HEK293T (cell line): ENCODE measurements at regions not wholly inside any gene's neighbourhood (a gene's known extent, or its start where the extent isn't known, plus 50 kb on each side); places are given as distances from the start of the nearest gene placed in this dataset.

ENCODE experiments used
- CTCF ChIA-PET: fragments of 350-600 bp; formaldehyde crosslinking; extraction: SDS; loops from one replicate; lab custom pipeline; 2021; ENCODE audit warnings: antibody characterized with exemption, inconsistent platforms; lab: Yijun Ruan, JAX
- POLR2A ChIA-PET: fragments of 350-600 bp; formaldehyde crosslinking; extraction: SDS; loops from one replicate; lab custom pipeline; 2020; ENCODE audit warnings: antibody characterized with exemption, inconsistent platforms; lab: Yijun Ruan, JAX
- DNase-seq: peaks from one replicate; pipeline ENCODE4 v3.0.0; 2012; ENCODE audit warnings: mixed read lengths; ENCODE audit errors: extremely low spot score
- ARNT ChIP-seq: fragments of 450-650 bp; IDR thresholded peaks from 2 replicates; pipeline ENCODE4 v1.6.1; 2017; ENCODE audit warnings: mild to moderate bottlenecking
- BHLHE40 ChIP-seq: fragments of 450-650 bp; IDR thresholded peaks from 2 replicates; pipeline ENCODE4 v1.6.1; 2016; ENCODE audit warnings: mild to moderate bottlenecking, moderate library complexity, borderline replicate concordance
- CTBP1 ChIP-seq: fragments of 450-650 bp; IDR thresholded peaks from 2 replicates; pipeline ENCODE4 v1.6.1; 2016; ENCODE audit warnings: borderline replicate concordance
- ELF4 ChIP-seq: fragments of 450-650 bp; IDR thresholded peaks from 2 replicates; pipeline ENCODE4 v1.6.1; 2017; ENCODE audit warnings: antibody characterized with exemption
- FOXA1 ChIP-seq: fragments of 450-650 bp; IDR thresholded peaks from 2 replicates; pipeline ENCODE4 v1.6.1; 2016; ENCODE audit warnings: mild to moderate bottlenecking
- FOXK2 ChIP-seq: fragments of 450-650 bp; IDR thresholded peaks from 2 replicates; pipeline ENCODE4 v1.6.1; 2016; ENCODE audit warnings: mild to moderate bottlenecking
- FOXM1 ChIP-seq: fragments of 450-650 bp; IDR thresholded peaks from 2 replicates; pipeline ENCODE4 v1.6.1; 2017; ENCODE audit warnings: mild to moderate bottlenecking, borderline replicate concordance
- HDGF ChIP-seq: fragments of 450-650 bp; IDR thresholded peaks from 2 replicates; pipeline ENCODE4 v1.6.1; 2017; ENCODE audit warnings: antibody characterized with exemption, borderline replicate concordance
- L3MBTL2 ChIP-seq: fragments of 450-650 bp; conservative IDR thresholded peaks from 2 replicates; pipeline ENCODE4 v1.6.1; 2016; ENCODE audit warnings: mild to moderate bottlenecking
- LEF1 ChIP-seq: fragments of 450-650 bp; IDR thresholded peaks from 2 replicates; pipeline ENCODE4 v1.6.1; 2017; ENCODE audit warnings: mild to moderate bottlenecking, borderline replicate concordance
- NFRKB ChIP-seq: fragments of 450-650 bp; IDR thresholded peaks from 2 replicates; pipeline ENCODE4 v1.6.1; 2016; ENCODE audit warnings: mild to moderate bottlenecking, moderate library complexity
- PKNOX1 ChIP-seq: fragments of 450-650 bp; IDR thresholded peaks from 2 replicates; pipeline ENCODE4 v1.6.1; 2016
- SP1 ChIP-seq: fragments of 450-650 bp; IDR thresholded peaks from 2 replicates; pipeline ENCODE4 v1.6.1; 2017
- SUZ12 ChIP-seq: fragments of 450-650 bp; IDR thresholded peaks from 2 replicates; pipeline ENCODE4 v1.6.1; 2016; ENCODE audit warnings: mild to moderate bottlenecking
- TARDBP ChIP-seq: fragments of 450-650 bp; IDR thresholded peaks from 2 replicates; pipeline ENCODE4 v1.6.1; 2016
- ZNF384 ChIP-seq: fragments of 450-650 bp; IDR thresholded peaks from 2 replicates; pipeline ENCODE4 v1.6.1; 2016

DNA sequence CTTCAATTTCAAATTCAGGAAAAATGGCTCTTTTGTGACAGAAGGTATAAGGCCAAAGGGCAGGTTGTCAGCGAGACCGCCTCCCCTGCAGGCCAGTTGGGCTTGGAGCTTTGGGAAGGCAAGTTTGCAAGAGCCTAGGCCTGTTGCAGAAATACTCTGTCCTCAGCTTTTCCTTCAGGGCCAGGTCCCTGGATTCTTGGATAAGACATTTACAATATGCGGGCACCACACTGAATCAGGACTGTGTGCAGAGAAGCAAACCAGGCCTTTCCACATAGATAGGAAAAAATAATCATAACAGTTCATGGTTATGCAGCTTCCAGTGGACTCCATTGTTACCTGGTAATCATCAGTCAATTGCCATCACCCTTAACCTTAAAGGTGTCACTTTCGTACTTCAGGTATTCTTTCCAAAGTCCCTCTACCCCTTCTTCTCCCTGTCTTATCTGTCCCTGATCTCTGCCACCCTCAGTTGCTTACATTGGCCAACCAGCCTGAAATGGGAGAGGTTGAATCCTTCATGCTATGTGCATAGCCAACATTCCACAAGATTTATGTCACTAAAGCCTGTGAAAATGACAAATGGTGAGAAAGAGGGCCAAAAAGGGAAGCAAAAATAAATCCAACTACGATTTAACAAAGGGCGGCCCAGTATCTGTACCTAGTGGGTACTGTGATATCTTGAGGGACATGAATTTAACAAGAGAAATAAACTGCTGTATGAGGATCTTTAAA is 304.5 kb upstream of the NFE2L3 start:
- no peak for DNase-seq
- POLR2A ChIA-PET, result interaction anchor here (1.1 kb wide), 1 partner anchor 12 kb away, joined by 4 read pairs; no protein-coding TSS in a partner anchor
- CTCF ChIA-PET, result interaction anchor here (0.8 to 2.2 kb wide), 6 partner anchors 9 to 148 kb away, joined by 3 to 10 read pairs (median 4); no protein-coding TSS in a partner anchor
- peak; percentile 48 for TF ChIP-seq PKNOX1
- TF ChIP-seq TARDBP, result no peak

DNA sequence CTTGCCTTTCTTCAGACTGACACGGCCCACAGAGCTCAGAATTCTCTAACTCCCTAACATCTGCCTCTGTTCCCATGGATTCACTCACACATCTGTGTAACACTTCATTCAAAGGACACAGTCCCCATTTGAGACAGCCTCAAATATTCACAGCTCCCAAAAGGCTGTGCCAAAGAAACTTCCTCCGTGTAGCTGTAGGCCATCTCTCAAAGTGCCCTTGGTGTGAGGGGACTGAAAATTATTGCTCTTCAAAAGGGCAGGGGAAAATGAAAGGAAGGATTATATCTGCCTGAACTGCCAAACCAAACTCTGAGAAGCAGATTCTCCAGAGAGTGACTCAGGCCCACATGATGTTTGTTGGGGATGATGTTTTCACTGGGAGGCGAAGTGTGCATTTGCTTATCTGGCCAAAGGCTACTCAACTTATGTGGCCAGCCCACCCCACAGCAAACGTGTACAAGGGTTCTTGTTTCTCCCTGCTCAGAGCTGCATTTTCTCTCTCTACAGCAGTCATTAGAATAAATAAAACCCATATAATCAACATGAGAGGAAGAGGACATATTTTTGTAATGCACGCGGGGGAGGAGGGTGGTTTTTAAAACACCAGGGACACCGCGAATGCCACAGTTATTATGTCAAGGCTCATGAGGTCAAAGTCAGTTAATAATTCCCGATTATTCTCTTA is 302.4 kb upstream of the NFE2L3 start:
- TF ChIP-seq HDGF (no peak), TARDBP (no peak), ARNT (no peak), LEF1 (no peak), SUZ12 (no peak), L3MBTL2 (no peak), BHLHE40 (no peak), FOXA1 (no peak), SP1 (no peak), CTBP1 (no peak), PKNOX1 (no peak), ZNF384 (no peak), FOXM1 (no peak), FOXK2 (no peak), ELF4 (no peak), NFRKB (no peak)
- ChIA-PET CTCF (interaction anchor here (0.6 to 2.2 kb wide), 5 partner anchors 11 to 458 kb away, joined by 3 to 10 read pairs (median 3); no protein-coding TSS in a partner anchor), POLR2A (interaction anchor here (1.9 kb wide), 1 partner anchor 122 kb away, joined by 6 read pairs; no protein-coding TSS in a partner anchor)

DNA sequence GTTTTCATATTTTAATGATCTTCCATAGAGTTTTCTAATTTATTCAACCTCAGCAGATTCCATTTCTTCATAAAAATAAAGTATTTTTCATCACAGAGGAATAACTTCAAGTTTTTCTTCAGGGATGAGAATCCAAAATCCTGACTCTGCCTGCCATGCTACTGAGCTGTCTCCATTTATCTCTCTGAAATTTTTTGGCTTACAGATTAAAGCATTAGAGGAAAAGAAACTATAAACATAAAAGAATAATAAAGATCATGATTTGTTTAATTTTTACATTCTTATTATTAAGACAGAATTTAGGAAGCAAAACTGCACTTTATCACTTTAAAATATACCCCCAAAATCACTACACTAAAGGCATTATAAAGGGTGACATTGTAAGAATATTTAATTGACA is 301.8 kb upstream of the NFE2L3 start:
- POLR2A ChIA-PET, result no interaction called here

More for the DNA sequence above, 302.4 kb upstream of the NFE2L3 start:
- DNase-seq, result no peak

GRCh38 chr7:25850735-25851134 is 301.3 kb upstream of the NFE2L3 start:
- DNase-seq, result no peak
- TF ChIP-seq SUZ12, result no peak
- TF ChIP-seq ELF4, result no peak
- TF ChIP-seq LEF1, result no peak
- TF ChIP-seq TARDBP, result no peak
- no peak for TF ChIP-seq L3MBTL2
- no peak for TF ChIP-seq ARNT
- TF ChIP-seq FOXK2, result no peak
- TF ChIP-seq HDGF, result no peak
- no peak for TF ChIP-seq BHLHE40
- no peak for TF ChIP-seq CTBP1
- POLR2A ChIA-PET, result interaction anchor here (1.3 to 2.0 kb wide), 2 partner anchors 132 to 271 kb away, joined by 3 to 7 read pairs; no protein-coding TSS in a partner anchor
- CTCF ChIA-PET, result interaction anchor here (0.6 to 1.8 kb wide), 10 partner anchors 7 to 634 kb away, joined by 3 to 5 read pairs (median 3); no protein-coding TSS in a partner anchor

More for the DNA sequence above, 301.8 kb upstream of the NFE2L3 start:
- CTCF ChIA-PET, result interaction anchor here (1.8 kb wide), 1 partner anchor 225 kb away, joined by 3 read pairs; no protein-coding TSS in a partner anchor
- no peak for TF ChIP-seq TARDBP
- no peak for TF ChIP-seq ELF4
- no peak for TF ChIP-seq ARNT
- no peak for TF ChIP-seq SP1
- TF ChIP-seq CTBP1, result no peak
- no peak for TF ChIP-seq ZNF384
- no peak for TF ChIP-seq NFRKB
- no peak for TF ChIP-seq FOXM1
- no peak for TF ChIP-seq FOXA1
- DNase-seq, result no peak

GRCh38 chr7:25851332-25852210 is 300.4 kb upstream of the NFE2L3 start:
- TF ChIP-seq PKNOX1 (no peak), SUZ12 (no peak), FOXM1 (no peak), BHLHE40 (no peak), L3MBTL2 (no peak; the same call in 1 of the 2 replicates), HDGF (no peak), ZNF384 (no peak), LEF1 (no peak), SP1 (no peak), ELF4 (no peak), CTBP1 (no peak), NFRKB (no peak), FOXA1 (no peak), TARDBP (no peak), FOXK2 (no peak)
- CTCF ChIA-PET, result interaction anchor here (0.6 to 1.8 kb wide), 18 partner anchors 8 to 635 kb away, joined by 3 to 5 read pairs (median 3); no protein-coding TSS in a partner anchor
- DNase-seq, result peak; percentile 70
- POLR2A ChIA-PET, result interaction anchor here (1.2 to 2.0 kb wide), 3 partner anchors 131 to 272 kb away, joined by 3 to 7 read pairs (median 7); no protein-coding TSS in a partner anchor
